ENCODE measurements at regions not wholly inside any gene's neighbourhood (a gene's known extent, or its start where the extent isn't known, plus 50 kb on each side); places are given as distances from the start of the nearest gene placed in this dataset.

DNA sequence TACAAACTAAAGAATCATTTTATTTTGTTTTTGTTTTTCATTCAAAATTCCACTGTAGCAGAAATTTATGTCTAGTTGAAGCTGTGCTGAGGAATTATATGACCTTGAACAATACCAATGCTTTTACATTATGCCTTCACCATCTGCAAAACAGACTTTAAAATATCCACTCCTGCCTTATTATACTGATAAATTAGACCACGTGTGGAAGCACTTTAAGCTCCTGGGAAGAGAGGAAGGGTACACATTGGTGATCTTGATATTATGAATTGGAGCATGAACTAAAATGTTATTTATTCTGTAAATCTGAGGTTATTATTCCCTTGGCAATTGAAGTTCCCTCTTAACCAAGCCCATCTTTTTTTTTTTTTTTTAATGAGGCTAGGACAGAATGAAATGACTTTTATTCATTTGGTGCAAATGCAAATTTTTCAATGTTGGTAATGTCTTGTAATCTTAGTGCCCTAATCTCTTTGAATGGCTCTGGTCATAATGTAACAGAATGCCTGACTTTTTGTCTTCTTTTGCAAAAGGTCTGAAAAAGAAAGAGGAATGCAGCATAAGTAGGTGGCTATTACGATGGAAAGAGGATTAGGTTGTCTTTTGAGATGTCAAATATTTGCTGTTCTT, 139.9 kb upstream of the COBL start:
- 48 to 53% methylated on average over 2 of the region's 2 CpGs for WGBS, 2 donors
- no peak for DNase-seq (ENCODE audit: low spot score in 2 of 2)
- H3K4me3 ChIP-seq (ENCODE audit: low read depth, poor library complexity, severe bottlenecking): no peak overlapping the region
- TF ChIP-seq, protein P1, sequence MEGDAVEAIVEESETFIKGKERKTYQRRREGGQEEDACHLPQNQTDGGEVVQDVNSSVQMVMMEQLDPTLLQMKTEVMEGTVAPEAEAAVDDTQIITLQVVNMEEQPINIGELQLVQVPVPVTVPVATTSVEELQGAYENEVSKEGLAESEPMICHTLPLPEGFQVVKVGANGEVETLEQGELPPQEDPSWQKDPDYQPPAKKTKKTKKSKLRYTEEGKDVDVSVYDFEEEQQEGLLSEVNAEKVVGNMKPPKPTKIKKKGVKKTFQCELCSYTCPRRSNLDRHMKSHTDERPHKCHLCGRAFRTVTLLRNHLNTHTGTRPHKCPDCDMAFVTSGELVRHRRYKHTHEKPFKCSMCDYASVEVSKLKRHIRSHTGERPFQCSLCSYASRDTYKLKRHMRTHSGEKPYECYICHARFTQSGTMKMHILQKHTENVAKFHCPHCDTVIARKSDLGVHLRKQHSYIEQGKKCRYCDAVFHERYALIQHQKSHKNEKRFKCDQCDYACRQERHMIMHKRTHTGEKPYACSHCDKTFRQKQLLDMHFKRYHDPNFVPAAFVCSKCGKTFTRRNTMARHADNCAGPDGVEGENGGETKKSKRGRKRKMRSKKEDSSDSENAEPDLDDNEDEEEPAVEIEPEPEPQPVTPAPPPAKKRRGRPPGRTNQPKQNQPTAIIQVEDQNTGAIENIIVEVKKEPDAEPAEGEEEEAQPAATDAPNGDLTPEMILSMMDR (IDR thresholded peaks at IDR 0.05): no peak
- TF ChIP-seq POLR2A (IDR thresholded peaks at IDR 0.05): no peak
- intact Hi-C loops (cut with DNase I; ENCODE audit: low total_unique reads): no loop called here

GRCh38 chr7:51455948-51456347, 139.3 kb upstream of the COBL start:
- intact Hi-C loops (cut with DNase I; ENCODE audit: low total_unique reads): no loop called here
- no peak overlapping the region for H3K4me3 ChIP-seq (ENCODE audit: low read depth, poor library complexity, severe bottlenecking)
- 12 to 17% methylated on average over 6 of the region's 6 CpGs for WGBS, 2 donors
- TF ChIP-seq POLR2A (IDR thresholded peaks at IDR 0.05): no peak
- TF ChIP-seq, protein P1 (IDR thresholded peaks at IDR 0.05): no peak
- no peak for DNase-seq (ENCODE audit: low spot score in 2 of 2)

- DNase-seq (ENCODE audit: low spot score in 2 of 2): no peak
- no peak overlapping the region for H3K4me3 ChIP-seq (ENCODE audit: low read depth, poor library complexity, severe bottlenecking)
- 42 to 63% methylated on average over 3 of the region's 3 CpGs for WGBS, 2 donors
- TF ChIP-seq, protein P1 (IDR thresholded peaks at IDR 0.05): no peak
- no peak for TF ChIP-seq POLR2A (IDR thresholded peaks at IDR 0.05)
- intact Hi-C loops (cut with DNase I; ENCODE audit: low total_unique reads): no loop called here
Observed at GRCh38 chr7:51455513-51455912, 138.9 kb upstream of the COBL start.

DNA sequence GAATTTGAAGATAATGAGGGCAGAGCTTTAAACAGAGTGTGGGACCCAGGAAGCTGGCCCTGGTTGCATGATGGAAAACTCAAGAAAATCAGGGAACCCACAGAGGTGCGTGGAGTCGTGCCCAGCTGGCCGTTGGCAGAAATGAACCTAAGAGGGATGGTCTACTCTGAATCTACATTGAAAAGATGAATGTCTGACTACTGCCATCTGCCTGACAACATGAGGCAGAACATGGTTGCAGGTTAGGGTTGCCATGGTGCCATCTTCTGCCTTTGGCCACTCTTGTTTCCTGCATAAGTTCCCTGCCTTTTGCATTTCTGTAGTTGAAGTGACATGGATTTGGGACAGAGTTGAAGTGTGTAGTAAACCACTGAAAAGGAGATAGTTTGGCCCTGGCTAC, 138.5 kb upstream of the COBL start:
- no peak overlapping the region for H3K4me3 ChIP-seq (ENCODE audit: low read depth, poor library complexity, severe bottlenecking)
- WGBS, 2 donors: 60 to 67% methylated on average over 3 of the region's 3 CpGs
- TF ChIP-seq, protein P1 (IDR thresholded peaks at IDR 0.05): no peak
- no peak for TF ChIP-seq POLR2A (IDR thresholded peaks at IDR 0.05)

GRCh38 chr7:51452694-51453093, 136.1 kb upstream of the COBL start:
- no peak for TF ChIP-seq POLR2A (IDR thresholded peaks at IDR 0.05)
- TF ChIP-seq, protein P1 (IDR thresholded peaks at IDR 0.05): no peak
- DNase-seq (ENCODE audit: low spot score in 2 of 2): no peak
- no peak overlapping the region for H3K4me3 ChIP-seq (ENCODE audit: low read depth, poor library complexity, severe bottlenecking)
- intact Hi-C loops (cut with DNase I; ENCODE audit: low total_unique reads): no loop called here
- 91 to 96% methylated on average over 1 of the region's 1 CpG for WGBS, 2 donors

More for the DNA sequence above, 138.5 kb upstream of the COBL start:
- no peak for DNase-seq (ENCODE audit: low spot score in 2 of 2)
- intact Hi-C loops (cut with DNase I; ENCODE audit: low total_unique reads): no loop called here

Measured in lower leg skin (tissue), 4 donors.